GM12878 (cell line): ENCODE measurements at regions not wholly inside any gene's neighbourhood (a gene's known extent, or its start where the extent isn't known, plus 50 kb on each side); places are given as distances from the start of the nearest gene placed in this dataset.

Source experiments
- ATAC-seq: fragments of 200-7000 bp; cut with Tn5 transposase; 3 replicates; pipeline ENCODE4 v1.9.1; 2020; ENCODE audit warnings: mild to moderate bottlenecking, moderate library complexity
- BruUV-seq: library from RNA; stranded (reverse); fragments of 400-500 nt; replicated peaks from 2 replicates; lab custom pipeline; 2021; lab: Mats Ljungman, UMichigan
- CTCF ChIA-PET: fragments of 300-600 bp; sonication (Branson Sonifier 250); formaldehyde crosslinking; extraction: SDS; loops from one replicate; lab custom pipeline; 2021; ENCODE audit warnings: inconsistent platforms; lab: Yijun Ruan, JAX
- POLR2A ChIA-PET: fragments of 350-600 bp; formaldehyde crosslinking; extraction: SDS; loops from one replicate; lab custom pipeline; 2021; ENCODE audit warnings: inconsistent platforms; lab: Charles Lee
- RAD21 ChIA-PET: fragments of 300-600 bp; sonication (Branson Sonifier 250); formaldehyde crosslinking; loops from one replicate; lab custom pipeline; 2023; ENCODE audit warnings: antibody characterized with exemption; ENCODE audit not compliant: unreplicated experiment; lab: Charles Lee
- SMC1A ChIA-PET: fragments of 300-600 bp; sonication (Branson Sonifier 250); formaldehyde crosslinking; loops from one replicate; lab custom pipeline; 2023; ENCODE audit not compliant: unreplicated experiment, uncharacterized antibody; lab: Charles Lee
- DNase-seq: peaks from one replicate; pipeline ENCODE4 v3.0.0-alpha.2; 2011; ENCODE audit warnings: low read depth, low spot score
- FAIRE-seq: peaks from 3 replicates; lab custom pipeline; 2011; peaks lifted over from hg19 to GRCh38; lab: Jason Lieb, UNC
- H2AFZ ChIP-seq: 2 replicates; pipeline ENCODE4 v1.6.0; 2011; ENCODE audit warnings: low read depth, low read length, control low read depth; ENCODE audit not compliant: control insufficient read depth
- H3K27ac ChIP-seq: 2 replicates; pipeline ENCODE4 v1.5.1; 2011; ENCODE audit warnings: control low read depth; ENCODE audit not compliant: control insufficient read depth, insufficient read depth
- H3K27me3 ChIP-seq, 2 experiments: replicated peaks in 1 of 2; 2 replicates each; pipeline versions ENCODE4 v1.6.0 to v1.6.1; 2011; ENCODE audit warnings: low read length in 1 of 2; ENCODE audit not compliant: control insufficient read depth in 2 of 2, insufficient read depth in 2 of 2
- H3K36me3 ChIP-seq, 2 experiments: 2 replicates each; pipeline ENCODE4 v1.5.1; 2011; ENCODE audit warnings: low read length in 1 of 2; ENCODE audit not compliant: control insufficient read depth in 2 of 2, insufficient read depth in 2 of 2
- H3K4me1 ChIP-seq: 2 replicates; pipeline ENCODE4 v1.6.1; 2011; ENCODE audit warnings: mild to moderate bottlenecking, low read length, moderate library complexity, mixed read lengths; ENCODE audit not compliant: control insufficient read depth, insufficient read depth
- H3K4me2 ChIP-seq: 2 replicates; pipeline ENCODE4 v1.6.0; 2011; ENCODE audit warnings: control low read depth; ENCODE audit not compliant: control insufficient read depth, insufficient read depth
- H3K4me3 ChIP-seq: fragments of 200-600 bp; sonication (generic); 2 replicates; pipeline ENCODE4 v1.5.1; 2016
- H3K79me2 ChIP-seq: 2 replicates; pipeline ENCODE4 v1.6.0; 2011; ENCODE audit warnings: low read length; ENCODE audit not compliant: control insufficient read depth, insufficient read depth
- H3K9ac ChIP-seq: 2 replicates; pipeline ENCODE4 v1.8.0; 2011; ENCODE audit warnings: low read length, control low read depth, mixed read lengths; ENCODE audit not compliant: control insufficient read depth, insufficient read depth
- H3K9me3 ChIP-seq: replicated peaks from 3 replicates; pipeline ENCODE4 v1.5.1; 2011; ENCODE audit warnings: mild to moderate bottlenecking, low read length; ENCODE audit not compliant: control insufficient read depth, insufficient read depth
- H4K20me1 ChIP-seq: 2 replicates; pipeline ENCODE4 v1.6.0; 2011; ENCODE audit not compliant: control insufficient read depth, insufficient read depth
- CBX3 ChIP-seq: fragments of 200-600 bp; sonication (generic); IDR thresholded peaks from 2 replicates; pipeline ENCODE4 v1.6.1; 2016; ENCODE audit warnings: low read depth, borderline replicate concordance
- PAX8 ChIP-seq: fragments of 450-650 bp; IDR thresholded peaks from 2 replicates; pipeline ENCODE4 v1.6.1; 2017; ENCODE audit warnings: mild to moderate bottlenecking, moderate library complexity
- USF2 ChIP-seq: IDR thresholded peaks from 2 replicates; pipeline ENCODE4 v1.6.1; 2011; ENCODE audit warnings: low read depth, low read length, improper control_type of control experiment, borderline replicate concordance
- ZBTB33 ChIP-seq: fragments of 450-650 bp; IDR thresholded peaks from 2 replicates; pipeline ENCODE4 v1.6.1; 2017; ENCODE audit warnings: mild to moderate bottlenecking
- WGBS: methylation state at CpG from one replicate; pipeline ENCODE4 v1.1.6; 2016; ENCODE audit warnings: low lambda C conversion rate; ENCODE audit not compliant: insufficient replicate concordance, insufficient coverage; ENCODE audit errors: missing lambda C conversion rate; 5-methylcytosine and 5-hydroxymethylcytosine counted together
- in situ Hi-C: fragments of 300-500 bp; cut with MboI; formaldehyde crosslinking; loops from 9 replicates; pipeline ENCODE4 v1.14.3; 2018; ENCODE audit warnings: mixed read lengths
- intact Hi-C: fragments of 100-400 bp; cut with micrococcal nuclease; formaldehyde crosslinking; loops from one replicate; pipeline ENCODE4 v1.14.2; 2022; ENCODE audit not compliant: unreplicated experiment
- TF ChIP-seq, protein P1 (sequence below): IDR thresholded peaks from 2 replicates; pipeline ENCODE4 v1.6.1; 2012; ENCODE audit warnings: low read depth, low read length, improper control_type of control experiment

- Histone ChIP-seq H3K4me2 (no peak overlapping the region), H3K4me1 (no peaks in the 10 kb centered on the region), H3K27me3 (no peaks in the 10 kb centered on the region), H2AFZ (no peak overlapping the region), H3K9ac (no peak overlapping the region), H3K4me3 (no peak overlapping the region), H4K20me1 (no peaks in the 10 kb centered on the region), H3K36me3 (no peaks in the 10 kb centered on the region), H3K27ac (no peak overlapping the region), H3K79me2 (no peaks in the 10 kb centered on the region), H3K9me3 (no peaks in the 10 kb centered on the region; the same call in 2 of the 3 replicates)
- ChIA-PET SMC1A (no interaction called here), RAD21 (no interaction called here), CTCF (no interaction called here), POLR2A (no interaction called here)
- in situ Hi-C loops (no loop called here), intact Hi-C loops (no loop called here)
- DNase-seq (no peak), ATAC-seq (no peak), FAIRE-seq (no peak)
- TF ChIP-seq PAX8 (no peak), USF2 (no peak), ZBTB33 (no peak), CBX3 (no peak)
- TF ChIP-seq, protein P1, sequence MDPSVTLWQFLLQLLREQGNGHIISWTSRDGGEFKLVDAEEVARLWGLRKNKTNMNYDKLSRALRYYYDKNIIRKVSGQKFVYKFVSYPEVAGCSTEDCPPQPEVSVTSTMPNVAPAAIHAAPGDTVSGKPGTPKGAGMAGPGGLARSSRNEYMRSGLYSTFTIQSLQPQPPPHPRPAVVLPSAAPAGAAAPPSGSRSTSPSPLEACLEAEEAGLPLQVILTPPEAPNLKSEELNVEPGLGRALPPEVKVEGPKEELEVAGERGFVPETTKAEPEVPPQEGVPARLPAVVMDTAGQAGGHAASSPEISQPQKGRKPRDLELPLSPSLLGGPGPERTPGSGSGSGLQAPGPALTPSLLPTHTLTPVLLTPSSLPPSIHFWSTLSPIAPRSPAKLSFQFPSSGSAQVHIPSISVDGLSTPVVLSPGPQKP = no peak
- 18% methylated on average over 4 of the region's 4 CpGs for WGBS
- no TSS peak for BruUV-seq
Observed at GRCh38 chr22:34333285-34333684, 413.0 kb upstream of the LARGE1 start.
